GM06990 (cell line): ENCODE measurements at regions not wholly inside any gene's neighbourhood (a gene's known extent, or its start where the extent isn't known, plus 50 kb on each side); places are given as distances from the start of the nearest gene placed in this dataset.

ENCODE experiments used
- DNase-seq: peaks from one replicate; pipeline ENCODE4 v3.0.0-alpha.2; 2011; ENCODE audit not compliant: insufficient read length; ENCODE audit errors: extremely low read depth
- H3K27me3 ChIP-seq: replicated peaks from 2 replicates; pipeline ENCODE4 v1.6.0; 2011; ENCODE audit warnings: low read length; ENCODE audit not compliant: control insufficient read depth, insufficient read depth
- H3K36me3 ChIP-seq: 2 replicates; pipeline ENCODE4 v1.5.1; 2011; ENCODE audit warnings: low read length; ENCODE audit not compliant: control insufficient read depth, insufficient read depth
- H3K4me3 ChIP-seq: replicated peaks from 2 replicates; pipeline ENCODE4 v1.5.1; 2011; ENCODE audit warnings: low read depth, mild to moderate bottlenecking, control low read depth, low read length
- TF ChIP-seq, protein P1 (sequence below): IDR thresholded peaks from 2 replicates; pipeline ENCODE4 v1.5.1; 2011; ENCODE audit warnings: low read length, control low read depth, mild to moderate bottlenecking, inconsistent platforms; ENCODE audit not compliant: insufficient read depth, poor library complexity, severe bottlenecking

- Histone ChIP-seq H3K27me3 (no peaks in the 10 kb centered on the region; the same call in 1 of the 2 replicates), H3K4me3 (no peak overlapping the region), H3K36me3 (no peaks in the 10 kb centered on the region)
- TF ChIP-seq, protein P1, sequence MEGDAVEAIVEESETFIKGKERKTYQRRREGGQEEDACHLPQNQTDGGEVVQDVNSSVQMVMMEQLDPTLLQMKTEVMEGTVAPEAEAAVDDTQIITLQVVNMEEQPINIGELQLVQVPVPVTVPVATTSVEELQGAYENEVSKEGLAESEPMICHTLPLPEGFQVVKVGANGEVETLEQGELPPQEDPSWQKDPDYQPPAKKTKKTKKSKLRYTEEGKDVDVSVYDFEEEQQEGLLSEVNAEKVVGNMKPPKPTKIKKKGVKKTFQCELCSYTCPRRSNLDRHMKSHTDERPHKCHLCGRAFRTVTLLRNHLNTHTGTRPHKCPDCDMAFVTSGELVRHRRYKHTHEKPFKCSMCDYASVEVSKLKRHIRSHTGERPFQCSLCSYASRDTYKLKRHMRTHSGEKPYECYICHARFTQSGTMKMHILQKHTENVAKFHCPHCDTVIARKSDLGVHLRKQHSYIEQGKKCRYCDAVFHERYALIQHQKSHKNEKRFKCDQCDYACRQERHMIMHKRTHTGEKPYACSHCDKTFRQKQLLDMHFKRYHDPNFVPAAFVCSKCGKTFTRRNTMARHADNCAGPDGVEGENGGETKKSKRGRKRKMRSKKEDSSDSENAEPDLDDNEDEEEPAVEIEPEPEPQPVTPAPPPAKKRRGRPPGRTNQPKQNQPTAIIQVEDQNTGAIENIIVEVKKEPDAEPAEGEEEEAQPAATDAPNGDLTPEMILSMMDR = no peak
- DNase-seq = no peak
Measured at GRCh38 chr9:107970726-107971125, 481.2 kb upstream of the KLF4 start.

DNA sequence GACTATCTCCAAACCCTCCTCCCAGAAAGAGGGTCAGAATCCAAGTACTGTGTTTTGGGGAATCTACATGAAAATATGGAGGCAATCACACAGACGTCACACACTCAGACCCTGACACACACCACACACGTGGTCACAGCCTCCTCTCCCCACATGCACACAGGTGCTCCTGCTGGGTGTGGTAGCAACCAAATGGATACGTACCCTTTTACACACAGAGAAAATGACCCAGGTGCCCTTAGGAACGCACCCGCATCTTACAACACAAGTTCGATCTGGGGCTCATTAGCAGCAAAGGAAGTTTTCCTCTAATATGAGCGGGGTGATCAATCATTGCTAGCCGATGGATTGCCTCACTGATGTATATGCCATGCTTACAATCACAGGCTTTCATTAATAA lies 480.2 kb upstream of the KLF4 start:
- no peak for DNase-seq
- H3K4me3 ChIP-seq = no peak overlapping the region
- no peaks in the 10 kb centered on the region; the same call in 1 of the 2 replicates for H3K27me3 ChIP-seq
- H3K36me3 ChIP-seq = no peaks in the 10 kb centered on the region
- TF ChIP-seq, protein P1 = no peak

- H3K27me3 ChIP-seq = no peaks in the 10 kb centered on the region; the same call in 1 of the 2 replicates
- H3K36me3 ChIP-seq = no peaks in the 10 kb centered on the region
- no peak for DNase-seq
- no peak overlapping the region for H3K4me3 ChIP-seq
- TF ChIP-seq, protein P1 = no peak
Measured at GRCh38 chr9:107969141-107969540, 479.6 kb upstream of the KLF4 start.

- TF ChIP-seq, protein P1 = no peak
- Histone ChIP-seq H3K4me3 (no peak overlapping the region), H3K36me3 (no peaks in the 10 kb centered on the region), H3K27me3 (no peaks in the 10 kb centered on the region; the same call in 1 of the 2 replicates)
- no peak for DNase-seq
Measured at GRCh38 chr9:107963246-107963645, 473.7 kb upstream of the KLF4 start.

DNA sequence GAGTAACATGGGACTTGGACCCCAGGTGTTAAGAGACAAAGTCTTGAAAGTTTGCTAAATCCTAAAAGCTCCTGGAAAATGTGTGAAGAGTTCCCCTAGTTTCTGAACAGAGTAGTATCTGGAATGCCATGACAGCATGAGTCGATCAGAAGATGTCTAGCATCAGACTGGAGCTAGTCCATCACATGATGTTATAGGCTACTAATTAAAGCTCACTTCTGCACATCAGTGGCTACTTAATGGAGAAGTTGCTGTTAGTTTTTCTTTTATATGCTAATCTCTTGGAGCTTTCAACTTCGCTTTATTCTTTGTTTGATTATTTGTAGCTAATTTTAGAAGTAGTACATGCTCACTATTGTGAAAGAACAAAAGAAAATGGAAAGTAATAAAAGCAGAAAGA lies 471.3 kb upstream of the KLF4 start:
- no peak overlapping the region for H3K4me3 ChIP-seq
- no peak for DNase-seq
- H3K27me3 ChIP-seq = no peaks in the 10 kb centered on the region; the same call in 1 of the 2 replicates
- TF ChIP-seq, protein P1 = no peak
- H3K36me3 ChIP-seq = no peaks in the 10 kb centered on the region

DNA sequence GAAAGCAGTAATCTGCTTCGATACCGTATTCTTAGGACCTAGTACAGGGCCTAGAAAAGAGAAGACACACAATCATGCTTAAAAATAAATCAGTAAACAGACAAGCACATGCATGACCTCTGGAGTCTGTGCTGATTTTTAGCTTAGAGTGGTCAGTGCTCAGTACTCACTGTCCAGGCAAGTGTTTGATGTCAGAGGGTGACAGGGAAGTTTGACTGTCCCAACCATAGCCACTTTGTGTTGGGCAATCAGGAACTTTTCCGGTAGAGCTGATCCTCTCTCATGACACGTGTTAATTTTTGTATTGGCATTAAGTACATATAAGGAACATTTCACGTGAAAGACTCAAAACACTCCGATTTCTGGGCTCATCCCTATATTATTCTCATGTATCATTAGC lies 464.7 kb upstream of the KLF4 start:
- no peaks in the 10 kb centered on the region; the same call in 1 of the 2 replicates for H3K27me3 ChIP-seq
- no peaks in the 10 kb centered on the region for H3K36me3 ChIP-seq
- no peak overlapping the region for H3K4me3 ChIP-seq
- TF ChIP-seq, protein P1 = no peak
- no peak for DNase-seq
